Ovary (tissue), 7 donors: ENCODE measurements at regions not wholly inside any gene's neighbourhood (a gene's known extent, or its start where the extent isn't known, plus 50 kb on each side); places are given as distances from the start of the nearest gene placed in this dataset.

Source experiments
- DNase-seq, 5 donors: peaks; one replicate each; pipeline ENCODE4 v3.0.0-alpha.2; 2019 to 2020
- H3K27ac ChIP-seq, 2 donors: fragments of 200-600 bp; one replicate each; pipeline versions ENCODE4 v1.5.1 to v1.8.0; 2019 to 2022
- H3K27me3 ChIP-seq: fragments of 200-600 bp; one replicate; pipeline ENCODE4 v1.8.0; 2022
- H3K36me3 ChIP-seq: fragments of 200-600 bp; sonication (generic); one replicate; pipeline ENCODE4 v1.5.1; 2019
- H3K4me1 ChIP-seq: one replicate; pipeline ENCODE4 v1.8.1; 2013; ENCODE audit warnings: mild to moderate bottlenecking, moderate library complexity; ENCODE audit not compliant: insufficient read depth
- H3K4me3 ChIP-seq: fragments of 200-600 bp; sonication (generic); one replicate; pipeline ENCODE4 v1.5.1; 2017
- H3K9me3 ChIP-seq, 2 donors: fragments of 200-600 bp in 1 of 2; sonication (generic) in 1 of 2; one replicate each; pipeline versions ENCODE4 v1.5.1 to v1.8.1; 2013 to 2019; ENCODE audit warnings: mild to moderate bottlenecking in 1 of 2, moderate library complexity in 1 of 2
- EP300 ChIP-seq: sonication (generic); formaldehyde crosslinking; IDR thresholded peaks from one replicate; pipeline ENCODE4 v1.6.1; 2017; ENCODE audit warnings: antibody characterized with exemption
- POLR2A ChIP-seq: fragments of 450-650 bp; IDR thresholded peaks from one replicate; pipeline ENCODE4 v1.6.1; 2017; ENCODE audit warnings: antibody characterized with exemption, mild to moderate bottlenecking, moderate library complexity
- WGBS, 3 donors: extraction: QIAGEN DNeasy Blood & Tissue Kit in 1 of 3; methylation state at CpG; one replicate each; pipeline versions ENCODE4 v1.1.5 to v1.1.7; 2013 to 2017; 5-methylcytosine and 5-hydroxymethylcytosine counted together
- intact Hi-C, 4 donors: fragments of 100-400 bp; cut with DNase I; formaldehyde crosslinking; loops; one replicate each; pipeline versions ENCODE4 v1.11.0 to v1.15.1; 2022 to 2023
- TF ChIP-seq, protein P1 (sequence below), 3 donors: fragments of 450-650 bp in 2 of 3; fragments of 200-600 bp in 1 of 3; IDR thresholded peaks; one replicate each; pipeline versions ENCODE4 v1.5.1 to v1.8.0; 2016 to 2022; ENCODE audit warnings: antibody characterized with exemption in 3 of 3, mild to moderate bottlenecking in 1 of 3
- donor health status: DM: no; HTN: no; CAD: no; lungs with moderate emphysema.
- donor health status: DM: no; HTN: no; CAD: no.
- donor health status: Bipolar disorder and iron deficiency.
- donor health status: DM: no; HTN: no; CAD: no.
- donor health status: DM: yes; HTN: yes; CAD: no.

DNA sequence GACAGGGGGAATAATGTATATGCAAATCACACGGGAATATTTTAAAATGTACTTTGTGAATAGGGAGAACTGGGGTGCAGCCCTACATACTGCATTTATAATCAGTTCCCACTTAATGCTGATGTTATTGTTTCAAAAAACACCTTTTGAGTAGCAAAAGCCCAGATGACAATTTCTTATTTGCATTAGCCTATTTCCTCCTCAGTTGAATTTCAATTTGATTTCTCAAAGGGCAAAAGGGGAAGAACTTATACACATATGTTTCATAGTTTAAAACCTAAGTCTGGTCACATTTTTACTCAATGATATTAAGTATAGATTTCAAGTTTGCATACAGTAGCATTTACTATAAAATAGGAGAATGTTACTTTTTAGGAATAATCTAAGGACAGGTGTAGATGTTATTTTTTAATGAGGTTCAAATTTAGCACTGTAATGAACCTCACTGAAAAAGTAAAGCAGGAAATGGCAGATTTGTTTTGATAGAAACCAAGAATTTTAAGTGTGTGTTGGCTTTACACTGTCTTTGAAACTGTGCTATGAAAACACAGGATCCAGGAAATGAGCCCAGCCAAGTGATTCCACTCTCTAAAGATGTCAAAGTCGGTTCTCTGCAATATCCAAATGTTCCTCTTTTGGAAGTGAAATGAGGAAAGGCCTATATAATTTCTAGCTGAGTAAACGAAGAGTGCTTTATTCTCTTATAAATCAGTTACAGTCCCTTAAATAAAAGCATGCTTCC, 367.4 kb downstream of the BTG1 start:
- Histone ChIP-seq H3K4me1 (peaks cover 8% of the 10 kb centered on the region), H3K27ac (peak overlapping the region in 1 of 2 donors; percentile 54), H3K36me3 (no peaks in the 10 kb centered on the region), H3K9me3 (no peaks in the 10 kb centered on the region), H3K27me3 (no peaks in the 10 kb centered on the region), H3K4me3 (no peak overlapping the region)
- 24 to 28% (median 26%) methylated on average over 3 of the region's 3 CpGs for WGBS, 3 donors
- DNase-seq, result no peak
- TF ChIP-seq EP300, result no peak
- TF ChIP-seq, protein P1, sequence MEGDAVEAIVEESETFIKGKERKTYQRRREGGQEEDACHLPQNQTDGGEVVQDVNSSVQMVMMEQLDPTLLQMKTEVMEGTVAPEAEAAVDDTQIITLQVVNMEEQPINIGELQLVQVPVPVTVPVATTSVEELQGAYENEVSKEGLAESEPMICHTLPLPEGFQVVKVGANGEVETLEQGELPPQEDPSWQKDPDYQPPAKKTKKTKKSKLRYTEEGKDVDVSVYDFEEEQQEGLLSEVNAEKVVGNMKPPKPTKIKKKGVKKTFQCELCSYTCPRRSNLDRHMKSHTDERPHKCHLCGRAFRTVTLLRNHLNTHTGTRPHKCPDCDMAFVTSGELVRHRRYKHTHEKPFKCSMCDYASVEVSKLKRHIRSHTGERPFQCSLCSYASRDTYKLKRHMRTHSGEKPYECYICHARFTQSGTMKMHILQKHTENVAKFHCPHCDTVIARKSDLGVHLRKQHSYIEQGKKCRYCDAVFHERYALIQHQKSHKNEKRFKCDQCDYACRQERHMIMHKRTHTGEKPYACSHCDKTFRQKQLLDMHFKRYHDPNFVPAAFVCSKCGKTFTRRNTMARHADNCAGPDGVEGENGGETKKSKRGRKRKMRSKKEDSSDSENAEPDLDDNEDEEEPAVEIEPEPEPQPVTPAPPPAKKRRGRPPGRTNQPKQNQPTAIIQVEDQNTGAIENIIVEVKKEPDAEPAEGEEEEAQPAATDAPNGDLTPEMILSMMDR (IDR thresholded peaks at IDR 0.05), result no peak
- no peak for TF ChIP-seq POLR2A
- intact Hi-C loops, result no loop called here

DNA sequence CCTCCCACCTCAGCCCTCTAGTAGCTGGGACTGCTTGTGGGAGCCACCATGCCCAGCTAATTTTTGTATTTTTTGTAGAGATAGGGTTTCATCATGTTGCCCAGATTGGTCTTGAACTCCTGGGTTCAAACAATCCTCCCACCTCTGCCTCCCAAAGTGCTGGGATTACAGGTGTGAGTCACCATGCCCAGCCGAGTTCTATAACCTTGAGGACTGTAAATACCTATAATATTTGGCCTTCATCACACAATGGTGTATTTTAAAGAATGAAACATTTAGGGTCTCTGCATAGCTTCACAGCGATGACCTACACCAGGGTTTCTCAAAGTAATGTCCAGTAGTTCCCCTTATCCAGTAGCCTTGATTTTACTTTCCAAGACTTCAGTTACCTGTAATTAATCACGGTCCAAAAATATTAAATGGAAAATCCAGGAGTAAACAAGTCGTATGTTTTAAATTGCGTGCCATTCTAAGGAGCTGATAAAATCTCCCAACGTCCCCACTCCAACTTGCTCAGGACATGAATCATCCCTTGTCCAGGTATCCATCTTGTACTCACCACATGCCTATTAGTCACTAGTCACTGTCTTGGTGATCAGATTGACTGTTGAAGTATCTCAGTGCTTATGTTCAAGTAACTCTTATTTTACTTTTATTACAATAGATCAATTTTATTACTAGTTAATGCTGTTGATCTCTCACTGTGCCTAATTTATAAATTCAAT, 368.2 kb downstream of the BTG1 start:
- Histone ChIP-seq H3K4me3 (no peak overlapping the region), H3K27me3 (no peaks in the 10 kb centered on the region), H3K27ac (no peak overlapping the region), H3K36me3 (no peaks in the 10 kb centered on the region), H3K9me3 (no peaks in the 10 kb centered on the region), H3K4me1 (peaks cover 8% of the 10 kb centered on the region)
- no peak for DNase-seq
- WGBS, 3 donors, result 84 to 93% (median 86%) methylated on average over 6 of the region's 6 CpGs
- TF ChIP-seq EP300 (no peak), POLR2A (no peak)
- TF ChIP-seq, protein P1 (IDR thresholded peaks at IDR 0.05), result no peak
- intact Hi-C loops, result no loop called here

DNA sequence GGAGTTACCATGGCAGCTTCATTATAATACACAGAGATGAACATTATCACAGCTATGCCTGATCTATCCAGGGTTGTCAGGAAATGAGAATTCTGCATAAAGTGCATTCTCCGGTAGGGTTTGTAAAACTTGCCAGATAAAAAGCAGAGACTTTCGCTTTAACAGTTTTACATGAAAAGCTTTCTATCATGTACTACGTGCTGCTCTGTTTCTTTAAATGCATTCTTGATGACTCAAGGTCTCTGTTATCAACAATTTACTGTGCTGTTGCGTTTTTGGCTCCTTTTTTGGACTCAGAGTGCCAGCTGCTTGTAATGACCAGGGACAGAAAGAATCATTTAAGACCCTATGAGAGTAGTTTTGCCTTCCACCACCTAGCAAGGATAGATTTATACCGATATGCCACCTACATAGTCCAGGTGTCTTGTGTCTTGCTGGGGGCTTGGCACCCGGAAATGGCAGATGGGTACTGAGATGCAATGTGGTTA, 371.2 kb downstream of the BTG1 start:
- Histone ChIP-seq H3K4me3 (no peak overlapping the region), H3K27ac (peak overlapping the region in 1 of 2 donors; percentile 59)
- WGBS, 3 donors, result 3 to 17% (median 11%) methylated on average over 6 of the region's 6 CpGs

DNA sequence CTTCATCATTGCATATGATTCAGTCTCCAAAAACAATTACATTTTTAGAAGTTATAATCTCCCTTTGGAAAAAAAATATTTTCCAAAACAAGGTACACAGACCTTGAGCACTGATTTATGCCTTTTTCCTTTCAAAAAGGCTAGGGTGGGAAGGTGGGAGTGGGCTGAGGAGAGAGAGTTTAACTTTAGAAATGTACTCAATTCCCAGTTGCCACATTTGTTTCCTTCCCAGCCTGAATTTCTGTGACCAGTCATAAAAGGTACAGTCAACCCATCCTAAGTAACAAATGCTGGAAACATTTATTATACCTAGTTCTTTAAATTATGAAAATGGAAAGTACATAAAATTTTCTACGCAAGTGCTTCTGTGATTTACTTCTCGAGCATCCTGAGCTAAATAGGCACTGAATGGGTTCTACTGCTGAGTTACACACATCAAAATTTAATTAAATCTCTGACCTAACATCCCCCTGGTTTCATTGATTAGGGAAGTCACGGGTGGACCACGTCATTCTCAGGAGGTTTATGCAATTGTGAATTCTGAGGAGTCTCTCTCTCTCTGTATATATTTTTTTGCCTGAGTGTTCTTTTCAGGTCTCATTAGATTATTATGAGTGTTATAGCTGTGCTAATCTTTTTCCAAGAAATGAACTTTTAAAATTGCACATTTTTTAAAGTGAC, 371.8 kb downstream of the BTG1 start:
- Histone ChIP-seq H3K9me3 (no peaks in the 10 kb centered on the region), H3K36me3 (no peaks in the 10 kb centered on the region), H3K27me3 (no peaks in the 10 kb centered on the region), H3K4me1 (peaks cover 7% of the 10 kb centered on the region), H3K27ac (peak overlapping the region in 1 of 2 donors; percentile 59), H3K4me3 (no peak overlapping the region)
- DNase-seq, result no peak
- TF ChIP-seq EP300 (no peak), POLR2A (no peak)
- TF ChIP-seq, protein P1 (IDR thresholded peaks at IDR 0.05), result no peak
- WGBS, 3 donors, result 15 to 25% (median 21%) methylated on average over 4 of the region's 4 CpGs
- intact Hi-C loops, result no loop called here

More for the DNA sequence above, 371.2 kb downstream of the BTG1 start:
- Histone ChIP-seq H3K4me1 (peaks cover 8% of the 10 kb centered on the region), H3K36me3 (no peaks in the 10 kb centered on the region), H3K27me3 (no peaks in the 10 kb centered on the region), H3K9me3 (no peaks in the 10 kb centered on the region)
- TF ChIP-seq, protein P1 (IDR thresholded peaks at IDR 0.05), result no peak
- TF ChIP-seq EP300 (no peak), POLR2A (no peak)
- intact Hi-C loops, result no loop called here
- DNase-seq, result peak in 2 of 5 donors; percentile 10 to 12
